ENCODE measurements at regions not wholly inside any gene's neighbourhood (a gene's known extent, or its start where the extent isn't known, plus 50 kb on each side); places are given as distances from the start of the nearest gene placed in this dataset.

GRCh38 chr9:130782886-130783530 lies 52.0 kb upstream of the ABL1 start:
- DNase-seq: no peak

GRCh38 chr9:130785053-130785452 lies 50.0 kb upstream of the ABL1 start:
- peak; percentile 76 for DNase-seq
